HL-60 (cell line): ENCODE measurements at regions not wholly inside any gene's neighbourhood (a gene's known extent, or its start where the extent isn't known, plus 50 kb on each side); places are given as distances from the start of the nearest gene placed in this dataset.

Experiments
- GABPA ChIP-seq: IDR thresholded peaks from 2 replicates; pipeline ENCODE4 v1.6.1; 2012; ENCODE audit warnings: low read depth
- POLR2AphosphoS5 ChIP-seq: IDR thresholded peaks from 2 replicates; pipeline ENCODE4 v1.6.1; 2012; ENCODE audit warnings: low read depth
- SPI1 ChIP-seq: IDR thresholded peaks from 2 replicates; pipeline ENCODE4 v1.6.1; 2012; ENCODE audit warnings: low read depth, mild to moderate bottlenecking, borderline replicate concordance
- TF ChIP-seq, protein P1 (sequence below): IDR thresholded peaks from one replicate; pipeline ENCODE4 v1.5.1; 2011; ENCODE audit warnings: low read length, control low read depth, inconsistent platforms; ENCODE audit not compliant: insufficient read depth
- TF ChIP-seq, protein P2 (sequence below): IDR thresholded peaks from 2 replicates; pipeline ENCODE4 v1.6.1; 2012; ENCODE audit warnings: low read depth; ENCODE audit not compliant: insufficient replicate concordance

DNA sequence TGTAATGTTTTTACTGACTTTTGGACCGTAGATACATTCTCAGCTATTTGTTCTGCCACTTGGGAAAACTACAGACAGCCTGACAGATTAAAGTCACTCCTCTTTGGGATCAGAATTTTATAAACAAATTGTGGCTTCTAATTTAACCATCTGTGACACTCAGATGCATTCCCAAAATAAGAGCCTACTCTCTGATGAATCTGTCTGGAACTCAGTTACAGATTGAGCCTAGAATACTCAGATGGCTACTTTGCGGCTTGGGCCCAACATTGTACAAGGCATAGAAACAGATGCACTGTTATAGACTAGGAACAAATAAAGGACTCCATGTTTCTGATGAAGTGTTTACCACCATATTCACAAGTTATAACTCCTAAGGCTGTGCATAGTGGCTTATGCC is 291.0 kb upstream of the SLITRK6 start:
- TF ChIP-seq, protein P1, sequence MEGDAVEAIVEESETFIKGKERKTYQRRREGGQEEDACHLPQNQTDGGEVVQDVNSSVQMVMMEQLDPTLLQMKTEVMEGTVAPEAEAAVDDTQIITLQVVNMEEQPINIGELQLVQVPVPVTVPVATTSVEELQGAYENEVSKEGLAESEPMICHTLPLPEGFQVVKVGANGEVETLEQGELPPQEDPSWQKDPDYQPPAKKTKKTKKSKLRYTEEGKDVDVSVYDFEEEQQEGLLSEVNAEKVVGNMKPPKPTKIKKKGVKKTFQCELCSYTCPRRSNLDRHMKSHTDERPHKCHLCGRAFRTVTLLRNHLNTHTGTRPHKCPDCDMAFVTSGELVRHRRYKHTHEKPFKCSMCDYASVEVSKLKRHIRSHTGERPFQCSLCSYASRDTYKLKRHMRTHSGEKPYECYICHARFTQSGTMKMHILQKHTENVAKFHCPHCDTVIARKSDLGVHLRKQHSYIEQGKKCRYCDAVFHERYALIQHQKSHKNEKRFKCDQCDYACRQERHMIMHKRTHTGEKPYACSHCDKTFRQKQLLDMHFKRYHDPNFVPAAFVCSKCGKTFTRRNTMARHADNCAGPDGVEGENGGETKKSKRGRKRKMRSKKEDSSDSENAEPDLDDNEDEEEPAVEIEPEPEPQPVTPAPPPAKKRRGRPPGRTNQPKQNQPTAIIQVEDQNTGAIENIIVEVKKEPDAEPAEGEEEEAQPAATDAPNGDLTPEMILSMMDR, result no peak
- TF ChIP-seq POLR2AphosphoS5 (no peak), GABPA (no peak), SPI1 (no peak)
- TF ChIP-seq, protein P2, sequence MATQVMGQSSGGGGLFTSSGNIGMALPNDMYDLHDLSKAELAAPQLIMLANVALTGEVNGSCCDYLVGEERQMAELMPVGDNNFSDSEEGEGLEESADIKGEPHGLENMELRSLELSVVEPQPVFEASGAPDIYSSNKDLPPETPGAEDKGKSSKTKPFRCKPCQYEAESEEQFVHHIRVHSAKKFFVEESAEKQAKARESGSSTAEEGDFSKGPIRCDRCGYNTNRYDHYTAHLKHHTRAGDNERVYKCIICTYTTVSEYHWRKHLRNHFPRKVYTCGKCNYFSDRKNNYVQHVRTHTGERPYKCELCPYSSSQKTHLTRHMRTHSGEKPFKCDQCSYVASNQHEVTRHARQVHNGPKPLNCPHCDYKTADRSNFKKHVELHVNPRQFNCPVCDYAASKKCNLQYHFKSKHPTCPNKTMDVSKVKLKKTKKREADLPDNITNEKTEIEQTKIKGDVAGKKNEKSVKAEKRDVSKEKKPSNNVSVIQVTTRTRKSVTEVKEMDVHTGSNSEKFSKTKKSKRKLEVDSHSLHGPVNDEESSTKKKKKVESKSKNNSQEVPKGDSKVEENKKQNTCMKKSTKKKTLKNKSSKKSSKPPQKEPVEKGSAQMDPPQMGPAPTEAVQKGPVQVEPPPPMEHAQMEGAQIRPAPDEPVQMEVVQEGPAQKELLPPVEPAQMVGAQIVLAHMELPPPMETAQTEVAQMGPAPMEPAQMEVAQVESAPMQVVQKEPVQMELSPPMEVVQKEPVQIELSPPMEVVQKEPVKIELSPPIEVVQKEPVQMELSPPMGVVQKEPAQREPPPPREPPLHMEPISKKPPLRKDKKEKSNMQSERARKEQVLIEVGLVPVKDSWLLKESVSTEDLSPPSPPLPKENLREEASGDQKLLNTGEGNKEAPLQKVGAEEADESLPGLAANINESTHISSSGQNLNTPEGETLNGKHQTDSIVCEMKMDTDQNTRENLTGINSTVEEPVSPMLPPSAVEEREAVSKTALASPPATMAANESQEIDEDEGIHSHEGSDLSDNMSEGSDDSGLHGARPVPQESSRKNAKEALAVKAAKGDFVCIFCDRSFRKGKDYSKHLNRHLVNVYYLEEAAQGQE, result no peak
